NCI-H1694 treated with DMSO at 0.1 percent for 48 hours (cell line): ENCODE measurements at regions not wholly inside any gene's neighbourhood (a gene's known extent, or its start where the extent isn't known, plus 50 kb on each side); places are given as distances from the start of the nearest gene placed in this dataset.

Experiments
- DNase-seq: peaks from one replicate; lab custom pipeline; 2025; lab: John Stamatoyannopoulos, UW

GRCh38 chr13:107104631-107105030 is 536.7 kb upstream of the ARGLU1 start:
- DNase-seq, result no peak

GRCh38 chr13:107102676-107103075 is 534.7 kb upstream of the ARGLU1 start:
- no peak for DNase-seq

- DNase-seq, result no peak
These were observed 531.7 kb upstream of the ARGLU1 start for GRCh38 chr13:107099661-107100060.

GRCh38 chr13:107097916-107098315 is 530.0 kb upstream of the ARGLU1 start:
- DNase-seq, result no peak

DNA sequence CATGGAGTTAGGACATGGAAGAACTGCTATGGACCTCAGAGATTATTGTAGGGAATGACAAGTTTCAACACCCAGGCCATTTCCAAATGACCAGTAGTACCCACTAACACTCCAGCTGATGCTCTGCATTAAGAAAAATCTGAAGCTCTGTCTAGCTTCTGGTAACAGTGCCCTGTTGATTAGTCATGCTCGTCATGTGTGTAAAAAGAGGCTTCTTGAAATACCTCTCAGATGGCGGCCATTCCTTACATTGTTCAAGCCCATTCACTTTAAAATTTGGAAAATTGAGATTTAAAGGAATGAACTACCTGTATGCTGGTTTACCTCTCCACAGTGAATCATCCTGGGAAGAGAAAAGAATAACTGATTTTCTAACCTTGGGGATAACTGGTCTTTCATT is 527.9 kb upstream of the ARGLU1 start:
- no peak for DNase-seq

DNA sequence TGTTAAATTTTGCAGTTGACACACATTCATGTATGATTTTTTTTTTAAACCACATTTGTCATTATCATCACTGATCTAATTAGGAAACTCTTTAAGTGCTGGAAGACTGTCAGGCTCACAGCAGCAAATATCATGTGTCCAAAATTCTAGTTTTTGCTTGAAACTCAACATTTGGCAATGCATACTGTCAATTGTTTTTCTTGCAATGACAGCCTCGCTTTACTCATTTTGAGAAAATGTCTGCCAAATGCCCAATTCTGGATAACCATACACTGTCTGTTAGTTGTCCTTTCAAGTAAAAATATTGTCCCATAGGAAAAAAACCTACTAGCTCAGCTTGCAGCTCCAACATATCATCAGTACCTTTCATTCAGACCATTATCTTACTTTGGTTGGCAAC is 523.9 kb upstream of the ARGLU1 start:
- no peak for DNase-seq

DNA sequence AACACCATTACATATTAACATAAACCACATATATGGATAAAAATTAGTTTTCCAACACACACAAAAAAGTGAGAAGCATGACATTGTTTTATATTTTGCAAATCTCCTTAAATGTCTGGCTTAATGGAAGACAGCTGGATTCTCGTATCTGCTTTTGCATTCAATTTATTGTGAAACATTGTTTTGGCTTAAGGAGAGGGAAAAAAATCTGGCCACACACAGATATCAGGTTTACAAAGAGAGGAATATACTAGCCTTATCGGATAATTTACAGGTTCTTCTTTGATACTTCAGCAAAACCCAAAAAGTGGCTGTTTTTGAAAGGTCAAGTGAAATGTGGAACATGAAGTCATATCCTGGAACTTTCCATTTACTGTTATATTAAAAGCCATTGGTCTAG is 523.5 kb upstream of the ARGLU1 start:
- no peak for DNase-seq

DNA sequence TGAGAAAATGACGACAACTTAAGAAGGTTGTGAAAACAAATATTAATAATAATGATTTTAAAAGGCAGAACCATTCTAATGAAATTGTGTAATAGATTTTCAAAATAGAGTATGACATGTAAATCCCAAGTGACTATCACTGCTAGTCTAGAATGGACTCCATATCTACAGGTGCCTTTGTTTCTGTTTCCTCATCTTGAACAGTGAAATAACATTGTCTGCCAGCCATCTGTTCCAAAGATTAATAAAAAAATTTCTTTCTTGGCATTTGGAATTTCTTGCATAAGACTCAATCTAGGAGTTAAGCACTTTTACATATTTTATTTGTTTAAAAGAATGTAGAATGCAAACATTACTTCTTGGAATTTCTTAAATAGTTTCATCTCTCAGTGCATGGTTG is 520.1 kb upstream of the ARGLU1 start:
- no peak for DNase-seq

GRCh38 chr13:107079423-107080049 is 511.6 kb upstream of the ARGLU1 start:
- peak; percentile 38 for DNase-seq

DNA sequence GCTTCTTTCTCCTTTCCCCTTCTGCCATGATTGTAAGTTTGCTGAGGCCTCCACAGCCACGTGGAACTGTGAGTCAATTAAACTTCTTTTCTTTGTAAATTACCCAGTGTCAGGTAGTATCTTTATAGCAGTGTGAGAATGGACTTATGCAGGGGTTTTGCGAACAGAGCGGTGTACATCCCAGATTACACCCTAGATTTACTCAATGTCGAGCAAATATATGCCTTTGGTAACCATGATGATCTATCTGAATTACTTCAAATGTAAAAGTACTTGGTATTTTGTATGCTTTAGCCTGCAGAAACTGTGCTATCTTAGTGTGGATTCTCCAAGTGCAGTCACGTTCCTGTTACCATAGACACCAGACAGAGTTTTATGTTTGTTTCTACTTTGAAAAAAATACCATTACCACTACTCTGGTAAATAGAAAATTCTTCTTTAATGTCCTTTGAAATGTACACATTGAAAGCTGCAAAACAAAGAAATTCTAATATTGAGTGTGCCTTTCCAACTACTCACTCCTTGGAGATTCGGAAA is 510.4 kb upstream of the ARGLU1 start:
- DNase-seq, result no peak

- no peak for DNase-seq
These were observed 508.9 kb upstream of the ARGLU1 start for GRCh38 chr13:107076801-107077200.

DNA sequence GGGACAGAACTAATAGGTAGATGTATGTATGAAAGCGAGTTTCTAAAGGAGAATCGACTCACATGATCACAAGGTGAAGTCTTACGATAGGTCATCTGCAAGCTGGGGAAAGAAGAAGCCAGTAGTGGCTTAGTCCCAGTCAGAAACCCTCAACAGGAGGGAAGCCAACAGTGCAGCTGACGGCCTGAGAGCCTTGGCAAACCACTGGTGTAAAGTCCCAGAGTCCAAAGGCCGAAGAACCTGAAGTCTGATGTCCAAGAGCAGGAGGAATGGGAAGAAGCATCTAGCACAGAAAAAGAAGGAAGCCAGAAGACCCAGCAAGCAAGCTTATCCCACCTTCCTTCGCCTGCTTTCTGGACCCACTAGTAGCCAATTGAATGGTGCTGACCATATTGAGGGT is 507.6 kb upstream of the ARGLU1 start:
- DNase-seq, result no peak

DNA sequence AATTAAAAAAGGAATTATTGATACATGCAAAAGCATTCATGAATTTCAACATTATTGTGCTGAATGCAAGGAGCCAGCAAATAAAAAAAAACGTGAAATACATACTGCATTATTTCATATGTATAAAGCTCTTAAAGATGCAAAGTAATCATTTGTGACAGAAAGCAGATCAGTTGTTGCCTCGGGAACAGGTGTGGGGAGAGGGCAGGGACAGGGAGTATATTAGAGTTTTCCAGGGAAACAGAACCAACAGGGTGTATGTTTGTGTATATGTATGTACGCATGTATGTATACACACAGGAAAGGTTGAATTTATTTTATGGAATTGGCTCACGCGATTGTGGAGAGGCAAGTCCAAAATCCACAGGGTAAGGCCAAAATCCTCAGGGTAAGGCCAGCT is 502.9 kb upstream of the ARGLU1 start:
- no peak for DNase-seq

- no peak for DNase-seq
These were observed 501.3 kb upstream of the ARGLU1 start for GRCh38 chr13:107069108-107069776.

GRCh38 chr13:107067381-107067780 is 499.4 kb upstream of the ARGLU1 start:
- no peak for DNase-seq

DNA sequence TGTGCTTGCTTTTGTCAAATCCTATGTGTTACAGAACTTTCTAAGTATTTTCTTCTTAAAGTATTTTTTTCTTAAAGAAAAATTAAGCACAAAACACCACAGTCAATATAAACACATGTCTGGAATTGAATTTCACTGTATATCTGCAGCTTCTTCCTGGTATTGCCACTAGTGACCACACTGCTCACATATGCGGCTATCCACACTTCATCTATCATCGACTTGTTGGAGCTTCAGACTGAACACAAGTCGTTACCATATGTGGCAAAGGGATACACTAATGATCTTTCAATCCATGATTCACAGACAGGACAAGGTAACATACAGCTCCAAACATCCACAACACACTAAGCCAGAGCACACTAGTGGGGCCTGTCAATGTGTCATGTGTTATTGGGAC is 498.4 kb upstream of the ARGLU1 start:
- no peak for DNase-seq

GRCh38 chr13:107065036-107065435 is 497.1 kb upstream of the ARGLU1 start:
- DNase-seq, result peak; percentile 98

GRCh38 chr13:107057028-107057631 is 489.2 kb upstream of the ARGLU1 start:
- DNase-seq, result no peak

DNA sequence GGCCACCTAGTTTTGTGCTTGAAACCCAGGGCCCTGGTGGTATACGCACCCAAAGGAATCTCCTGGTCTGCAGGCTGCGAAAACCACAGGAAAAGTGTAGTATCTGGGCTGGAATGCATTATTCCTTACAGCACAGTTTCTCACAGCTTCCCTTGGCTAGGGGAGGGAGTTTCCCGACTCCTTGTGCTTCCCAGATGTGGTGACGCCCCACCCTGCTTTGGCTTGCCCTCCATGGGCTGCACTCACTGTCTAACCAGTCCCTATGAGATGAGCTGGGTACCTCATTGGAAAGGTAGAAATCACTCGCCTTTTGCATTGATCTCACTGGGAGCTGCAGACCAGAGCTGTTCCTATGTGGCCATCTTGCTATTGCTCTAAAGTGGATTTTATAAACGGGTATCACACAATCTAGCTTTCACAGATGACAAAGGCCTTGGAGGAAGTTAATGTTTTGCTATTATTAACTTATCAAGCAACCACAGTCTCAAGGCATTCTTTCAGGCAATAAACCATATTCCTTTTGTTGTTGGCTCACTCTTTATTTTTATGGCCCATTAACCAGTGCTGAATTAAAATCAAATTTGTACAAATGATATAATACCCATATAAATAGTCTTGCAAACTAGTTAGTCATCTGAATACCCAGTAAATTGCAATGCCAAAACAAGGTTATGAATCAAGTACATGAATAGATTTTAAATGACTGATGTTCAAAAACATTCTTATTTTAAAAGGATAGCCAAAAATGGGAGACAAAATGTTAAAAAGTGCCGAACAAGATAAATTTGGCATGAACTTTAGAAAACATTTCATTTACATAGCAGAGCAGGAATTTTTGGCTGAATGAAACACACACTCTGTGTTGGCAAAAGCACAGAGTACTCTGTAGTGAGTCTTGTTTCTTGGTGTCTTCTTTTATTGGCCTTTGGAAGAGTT is 475.4 kb upstream of the ARGLU1 start:
- no peak for DNase-seq

DNA sequence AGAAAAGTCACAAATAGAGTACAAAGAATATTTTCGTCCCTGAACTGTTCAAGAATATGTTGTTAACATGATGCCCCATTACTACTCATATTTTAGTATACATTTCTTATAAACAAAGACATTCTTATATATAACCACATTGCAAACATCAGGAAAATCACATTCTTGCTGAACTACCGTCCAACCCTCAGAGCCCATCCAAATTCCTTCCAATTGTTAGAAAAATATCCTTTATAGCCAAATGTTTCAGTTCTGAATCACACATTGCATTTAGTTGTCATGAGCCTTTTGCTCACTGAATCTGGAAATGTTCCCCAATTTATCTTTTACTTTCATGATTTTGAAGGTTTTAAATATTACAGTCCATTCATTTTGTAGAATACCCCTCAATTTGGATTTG is 467.8 kb upstream of the ARGLU1 start:
- no peak for DNase-seq

GRCh38 chr13:107035186-107035585 is 467.2 kb upstream of the ARGLU1 start:
- no peak for DNase-seq

DNA sequence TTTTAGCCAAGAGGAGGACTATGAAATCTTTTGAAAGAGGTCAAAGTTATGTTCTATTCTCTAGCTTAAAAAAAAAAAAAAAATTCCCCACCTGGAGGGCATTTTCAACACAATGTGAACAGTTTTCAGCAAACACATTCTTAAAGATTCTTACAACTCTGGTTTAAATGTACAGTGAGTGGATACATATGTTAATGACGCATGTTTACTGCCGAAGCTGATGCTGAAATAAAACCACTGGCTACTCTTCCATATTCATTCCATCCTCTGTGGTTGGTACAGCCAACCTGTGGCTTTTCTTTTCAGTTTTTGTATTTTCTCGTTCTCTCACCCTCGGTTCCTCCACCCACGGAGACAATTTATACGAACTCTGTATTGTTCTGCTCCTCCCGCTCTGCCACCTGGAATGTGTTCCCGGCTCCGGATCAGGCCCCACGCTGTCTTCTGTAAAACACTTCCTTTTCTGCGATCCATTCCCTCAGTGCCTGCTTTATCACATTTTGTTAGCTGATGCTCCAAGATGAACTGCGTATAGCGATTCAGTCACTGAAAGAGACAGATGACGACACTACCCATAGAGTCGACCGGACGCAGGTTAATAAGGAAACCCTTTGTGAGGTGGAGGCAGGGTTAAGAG is 466.4 kb upstream of the ARGLU1 start:
- DNase-seq, result no peak
